IPS-11a (cell line): ENCODE measurements at regions not wholly inside any gene's neighbourhood (a gene's known extent, or its start where the extent isn't known, plus 50 kb on each side); places are given as distances from the start of the nearest gene placed in this dataset.

ENCODE experiments used
- H3K4me3 ChIP-seq: one replicate; pipeline ENCODE4 v1.5.1; 2013; ENCODE audit warnings: low read depth, low read length, control low read depth

DNA sequence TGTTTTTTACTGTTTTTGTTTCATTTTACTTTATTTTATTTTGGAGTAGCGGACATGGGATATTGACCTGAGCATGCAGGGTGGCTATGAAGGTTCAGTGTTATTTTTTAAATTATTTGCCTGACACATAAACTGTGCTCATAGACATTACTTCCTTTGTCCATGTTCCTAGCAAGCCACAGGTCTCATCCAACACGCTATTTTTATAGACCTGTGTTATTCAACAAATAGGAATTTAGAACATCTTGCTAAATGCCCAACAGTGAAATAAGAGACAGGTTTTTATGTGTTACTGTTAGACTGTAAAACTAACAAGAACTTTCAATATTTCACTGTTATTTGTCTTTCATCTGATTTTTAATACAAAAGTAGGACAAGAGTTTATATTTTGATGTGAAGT lies 756.4 kb downstream of the KCNT2 start:
- no peak overlapping the region for H3K4me3 ChIP-seq

DNA sequence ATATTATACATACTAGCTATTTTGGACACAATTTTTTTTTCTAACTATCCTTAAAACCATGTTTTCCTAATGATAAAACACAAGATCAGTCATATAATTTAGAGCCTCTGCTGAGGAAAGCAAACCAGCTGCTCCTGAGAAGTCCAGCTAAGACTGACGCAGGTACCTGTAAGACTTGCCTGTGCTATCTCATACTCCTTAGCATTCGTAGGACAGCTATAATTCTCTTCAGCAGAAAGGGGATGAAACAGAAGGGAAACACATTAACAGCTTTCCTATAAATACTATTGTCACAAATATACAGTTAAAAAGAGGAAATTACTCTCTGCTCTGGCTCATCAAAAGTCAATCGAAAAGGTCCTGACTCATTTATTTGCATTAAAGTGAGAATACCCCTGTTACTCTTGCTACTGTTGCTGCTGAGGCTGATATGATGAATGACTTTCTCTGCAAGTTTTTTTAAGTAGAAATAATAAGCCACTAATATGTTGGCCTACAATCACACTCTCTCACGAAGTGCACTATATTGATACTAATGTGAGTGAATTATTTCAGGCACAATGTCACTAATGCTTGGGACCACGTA lies 757.1 kb downstream of the KCNT2 start:
- no peak overlapping the region for H3K4me3 ChIP-seq

DNA sequence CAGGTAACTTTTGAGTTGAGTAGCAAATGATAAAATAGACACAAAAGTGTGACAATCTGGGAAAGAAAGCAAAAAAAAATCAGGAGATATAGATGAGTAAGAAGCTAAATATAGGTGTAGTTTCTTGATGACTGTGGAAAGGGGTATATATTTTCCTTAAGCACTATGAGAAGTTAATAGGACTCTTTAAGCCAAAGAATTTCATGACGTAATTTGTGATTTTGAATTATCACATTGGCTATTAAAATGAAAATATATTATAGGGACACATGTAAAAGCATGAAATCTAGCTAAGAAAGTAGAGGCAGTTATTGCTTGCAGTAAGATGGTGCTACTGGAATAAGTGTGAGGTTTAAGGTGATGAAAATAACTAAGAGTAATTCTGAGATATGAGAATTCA lies 759.1 kb downstream of the KCNT2 start:
- no peak overlapping the region for H3K4me3 ChIP-seq

DNA sequence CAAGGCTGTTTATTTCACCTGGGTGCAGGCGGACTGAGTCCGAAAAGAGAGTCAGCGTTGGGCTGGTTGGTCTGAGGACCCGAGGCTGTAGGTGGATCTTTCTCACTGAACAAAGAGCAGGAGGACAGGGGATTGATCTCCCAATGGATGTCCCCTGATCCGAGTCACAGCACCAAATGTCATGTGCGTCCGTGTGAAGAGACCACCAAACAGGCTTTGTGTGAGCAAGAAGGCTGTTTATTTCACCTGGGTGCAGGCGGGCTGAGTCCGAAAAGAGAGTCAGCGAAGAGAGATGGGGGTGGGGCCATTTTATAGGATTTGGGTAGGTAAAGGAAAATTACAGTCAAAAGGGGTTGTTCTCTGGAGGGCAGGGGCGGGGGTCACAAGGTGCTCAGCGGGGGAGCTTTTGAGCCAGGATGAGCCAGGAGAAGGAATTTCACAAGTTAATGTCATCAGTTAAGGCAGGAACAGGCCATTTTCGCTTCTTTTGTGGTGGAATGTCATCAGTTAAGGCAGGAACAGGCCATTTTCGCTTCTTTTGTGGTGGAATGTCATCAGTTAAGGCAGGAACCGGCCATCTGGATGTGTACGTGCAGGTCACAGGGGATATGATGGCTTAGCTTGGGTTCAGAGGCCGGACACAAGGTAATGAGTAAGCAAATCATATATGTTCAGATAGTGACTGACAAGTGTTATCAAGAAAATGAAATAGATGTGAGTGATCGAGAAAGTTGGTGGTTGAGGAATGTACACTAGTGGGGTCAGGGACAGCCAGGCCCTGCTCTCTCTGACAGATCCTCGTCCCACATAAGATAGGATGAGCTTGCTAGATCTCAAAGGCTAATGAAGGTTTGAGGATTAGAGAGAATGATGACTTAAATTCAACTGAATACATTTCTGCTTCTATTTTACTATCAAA lies 760.0 kb downstream of the KCNT2 start:
- peak overlapping the region; percentile 45 for H3K4me3 ChIP-seq

DNA sequence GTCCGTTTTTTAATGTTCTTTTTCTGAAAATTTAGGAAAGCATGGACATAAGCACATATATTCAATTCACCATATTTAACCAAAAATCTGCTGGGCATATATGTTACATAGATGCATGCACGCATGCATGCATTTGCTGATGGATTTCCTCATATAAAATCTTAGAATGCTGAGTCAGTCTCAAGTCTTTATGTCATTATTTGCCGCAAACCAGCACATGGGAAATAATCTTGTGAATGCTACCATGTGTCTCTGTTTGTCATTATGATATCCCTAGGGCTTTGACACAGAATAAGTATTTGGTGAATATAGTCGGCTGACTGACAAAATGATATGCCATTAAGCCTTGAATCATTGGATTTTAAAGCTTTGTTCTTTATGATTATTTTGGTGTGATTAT lies 776.5 kb downstream of the KCNT2 start:
- no peak overlapping the region for H3K4me3 ChIP-seq

DNA sequence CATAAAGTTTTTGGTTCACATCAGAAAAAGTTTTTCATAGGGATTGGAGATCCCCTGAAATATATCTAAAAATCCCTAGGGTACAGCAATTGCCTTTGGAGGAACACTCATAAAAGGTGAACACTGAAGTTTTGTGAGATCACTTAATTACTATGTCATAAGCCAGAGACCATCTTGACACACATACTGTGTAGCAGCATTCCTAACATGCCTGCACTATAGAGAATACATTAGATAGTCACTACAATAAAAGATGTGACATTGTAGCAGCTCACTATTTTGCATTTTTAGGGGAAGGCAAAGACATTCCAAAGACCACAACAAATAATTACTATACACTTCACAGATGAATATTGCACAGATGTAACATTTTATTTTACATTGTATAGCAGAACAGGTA lies 779.9 kb downstream of the KCNT2 start:
- no peak overlapping the region for H3K4me3 ChIP-seq

DNA sequence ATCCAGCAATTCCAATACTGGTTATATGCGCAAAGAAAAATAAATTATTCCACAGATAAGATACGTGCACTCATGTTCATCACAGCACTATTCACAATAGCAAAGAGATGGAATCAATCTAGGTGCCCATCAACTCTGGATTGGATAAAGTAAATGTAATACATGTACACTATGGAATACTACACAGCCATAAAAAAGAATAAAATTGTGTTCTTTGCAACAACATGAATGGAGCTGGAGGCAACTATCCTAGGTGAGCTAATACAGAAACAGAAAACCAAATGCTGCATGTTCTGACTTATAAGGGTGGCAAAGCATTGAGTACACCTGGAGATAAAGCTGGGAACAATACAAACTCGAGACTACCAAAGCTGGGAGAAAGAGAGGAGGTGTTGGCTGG lies 787.3 kb downstream of the KCNT2 start:
- H3K4me3 ChIP-seq = no peak overlapping the region

DNA sequence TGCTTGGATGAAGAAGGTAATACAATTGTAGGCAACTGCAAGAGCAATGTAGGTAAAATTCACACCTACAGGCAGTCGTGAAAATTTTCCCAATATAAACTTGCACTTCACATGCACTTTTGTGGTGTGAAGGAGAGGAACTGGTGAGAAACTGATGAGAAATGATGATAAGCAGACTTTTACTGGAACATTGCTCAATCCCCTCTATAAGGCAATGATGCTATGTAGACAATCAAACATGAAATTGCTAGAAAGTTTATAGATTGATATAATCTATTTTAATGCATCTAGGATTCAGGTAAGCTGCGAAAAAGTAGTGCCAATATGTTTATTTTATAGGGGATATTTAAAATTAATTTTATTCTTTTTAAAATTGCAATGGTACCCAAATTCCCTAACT lies 802.2 kb downstream of the KCNT2 start:
- no peak overlapping the region for H3K4me3 ChIP-seq

DNA sequence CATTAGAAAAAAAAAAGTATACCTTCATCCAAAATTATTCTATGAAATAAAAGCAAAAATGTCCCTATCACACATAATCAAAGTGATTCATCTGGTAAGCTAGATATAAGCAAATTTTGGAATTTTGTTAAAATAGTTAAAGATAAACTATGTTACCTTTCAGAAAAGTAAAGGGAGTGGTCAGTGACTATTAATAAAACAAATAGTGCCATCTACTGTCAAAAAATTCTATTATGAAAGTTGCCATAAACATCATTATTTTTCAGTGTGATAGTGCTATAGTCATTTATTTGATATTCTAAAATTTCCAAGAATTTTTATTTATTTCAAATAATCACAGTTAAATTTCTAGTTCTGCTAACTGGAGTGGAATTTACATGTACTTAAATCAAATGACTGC lies 803.7 kb downstream of the KCNT2 start:
- H3K4me3 ChIP-seq = no peak overlapping the region

DNA sequence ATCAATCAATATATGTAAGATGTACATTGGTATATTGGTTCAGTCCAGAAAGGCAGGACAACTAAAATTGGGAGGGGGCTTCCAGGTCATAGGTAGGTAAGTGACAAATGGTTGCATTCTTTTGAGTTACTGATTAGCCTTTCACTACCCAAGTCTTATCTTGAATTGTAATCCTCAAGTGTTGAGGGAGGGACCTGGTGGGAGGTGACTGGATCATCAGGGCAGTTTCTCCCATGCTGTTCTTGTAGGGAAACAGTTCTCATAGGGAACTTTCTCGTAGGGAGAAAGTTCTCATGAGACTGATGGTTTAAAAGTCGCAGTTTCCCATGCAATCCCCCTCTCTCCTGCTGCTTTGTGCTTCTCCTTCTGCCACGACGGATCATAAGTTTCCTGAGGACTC lies 809.2 kb downstream of the KCNT2 start:
- no peak overlapping the region for H3K4me3 ChIP-seq

DNA sequence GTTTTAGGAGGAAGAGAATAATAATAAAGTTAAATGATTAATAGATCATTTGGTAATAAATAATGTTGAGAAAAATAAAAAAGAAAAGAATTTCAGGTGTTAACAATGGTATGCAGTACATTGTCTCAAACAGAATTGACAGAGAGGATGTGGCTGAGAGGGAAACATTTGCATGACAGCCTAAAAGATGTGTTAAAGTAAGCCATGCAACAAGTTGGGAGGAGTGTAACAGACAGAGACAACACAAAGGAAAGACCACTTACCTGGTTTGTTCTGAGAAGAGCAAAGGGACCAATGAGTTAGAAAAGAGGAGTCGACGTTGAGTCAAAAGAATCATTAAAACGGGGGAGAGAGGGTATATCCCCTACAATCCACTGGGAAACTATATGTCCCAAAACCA lies 814.0 kb downstream of the KCNT2 start:
- H3K4me3 ChIP-seq = no peak overlapping the region

DNA sequence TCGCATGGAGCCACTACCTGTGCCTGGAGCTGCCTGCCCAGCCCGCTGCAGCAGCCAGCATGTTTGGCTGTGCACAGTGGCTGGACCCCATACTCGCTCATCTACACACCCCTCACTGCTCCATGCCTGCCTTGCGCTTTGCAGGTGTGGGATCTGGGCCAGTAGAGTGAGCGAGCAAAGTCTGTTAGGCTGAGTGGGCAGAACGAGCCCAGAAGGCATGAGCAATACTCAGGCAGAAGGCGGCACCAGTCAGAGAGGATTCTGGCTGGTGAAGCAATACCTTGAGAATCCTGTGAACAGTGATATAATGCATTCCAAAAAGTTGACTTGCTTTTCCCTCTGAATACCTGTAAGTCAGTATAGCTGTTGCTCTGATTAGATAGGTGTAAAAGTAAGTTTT lies 816.4 kb downstream of the KCNT2 start:
- no peak overlapping the region for H3K4me3 ChIP-seq

DNA sequence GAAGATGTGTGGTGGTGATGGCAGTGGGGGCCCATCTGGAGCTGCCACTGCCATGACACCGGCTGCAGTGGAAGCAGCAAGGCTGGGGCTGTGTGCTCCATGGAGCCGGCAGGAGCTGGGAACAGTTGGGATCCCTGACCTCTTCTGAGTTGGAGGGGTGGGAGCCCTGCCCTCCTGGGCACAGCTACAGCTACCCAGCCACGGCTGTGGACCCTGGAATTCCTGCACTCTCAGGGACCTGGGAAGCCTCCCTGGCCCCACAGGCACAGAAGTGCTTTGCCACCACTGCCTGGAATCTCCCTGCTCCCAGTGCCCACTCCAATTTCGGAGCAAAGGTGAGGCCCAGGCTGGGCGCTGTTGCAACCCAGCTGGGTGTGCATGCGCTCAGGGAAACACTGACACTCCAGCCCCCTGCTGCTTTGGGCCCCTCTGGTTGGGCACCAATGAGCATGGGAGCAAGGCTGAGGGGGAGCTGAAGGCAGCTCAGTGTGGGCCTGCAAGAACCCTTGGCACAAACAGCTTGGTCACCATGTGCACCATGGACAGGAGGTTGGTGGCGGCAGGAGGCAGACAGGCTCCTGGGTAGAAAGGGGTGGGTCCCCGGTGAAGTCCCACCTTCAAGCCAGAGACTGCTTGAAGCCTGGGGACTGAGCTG lies 817.6 kb downstream of the KCNT2 start:
- H3K4me3 ChIP-seq = no peak overlapping the region

DNA sequence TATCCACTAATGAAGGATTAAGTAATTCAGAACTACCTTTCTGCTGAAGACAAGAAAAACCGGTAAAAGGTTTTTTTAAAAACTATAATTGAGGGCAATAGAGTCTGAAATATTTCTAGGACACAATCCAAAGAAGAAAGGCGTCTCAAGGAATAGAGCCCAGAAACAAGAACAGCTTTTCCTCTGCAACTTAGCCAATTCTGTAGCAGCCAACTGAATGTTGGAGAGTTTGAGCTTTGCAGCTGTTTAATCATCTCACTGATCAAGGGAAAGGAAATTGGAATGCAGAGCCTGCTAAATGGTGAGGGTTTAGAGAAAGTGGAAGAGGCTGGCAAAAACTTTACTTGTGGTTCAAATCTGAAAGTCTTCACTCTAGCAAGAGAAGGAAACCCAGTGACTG lies 818.9 kb downstream of the KCNT2 start:
- no peak overlapping the region for H3K4me3 ChIP-seq

DNA sequence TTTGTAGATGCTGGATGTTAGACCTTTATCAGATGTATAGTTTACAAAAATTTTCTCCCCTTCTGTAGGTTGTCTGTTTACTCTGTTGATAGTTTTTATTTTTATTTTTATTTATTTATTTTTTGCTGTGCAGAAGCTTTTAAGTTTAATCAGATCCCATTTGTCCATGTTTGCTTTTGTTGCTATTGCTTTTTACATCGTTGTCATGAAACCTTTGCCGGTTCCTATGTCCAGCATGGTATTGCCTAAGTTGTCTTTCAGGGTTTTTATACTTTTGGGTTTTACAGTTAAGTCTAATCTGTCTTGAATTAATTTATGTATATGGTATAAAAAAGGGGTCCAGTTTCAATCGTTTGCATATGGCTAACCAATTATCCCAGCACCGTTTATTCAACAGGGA lies 819.5 kb downstream of the KCNT2 start:
- H3K4me3 ChIP-seq = no peak overlapping the region

DNA sequence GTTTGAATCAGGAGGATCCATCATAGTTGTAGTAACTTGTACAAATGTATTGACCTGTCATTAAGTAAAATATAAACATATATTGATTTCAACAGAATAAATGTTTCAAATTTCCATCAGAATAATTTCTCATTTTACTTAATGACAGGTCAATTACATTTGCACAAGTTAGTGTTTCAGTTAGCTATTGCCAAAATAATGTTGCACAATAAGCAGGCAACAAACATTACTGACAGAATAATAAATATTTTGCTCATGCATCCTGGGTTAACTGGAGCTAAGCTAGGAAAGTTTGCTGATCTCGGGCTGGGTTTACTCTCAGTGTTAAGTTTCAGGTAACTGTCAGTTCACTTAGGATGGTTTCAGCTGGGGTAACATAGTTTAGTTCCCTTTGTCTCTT lies 822.4 kb downstream of the KCNT2 start:
- H3K4me3 ChIP-seq = no peak overlapping the region

DNA sequence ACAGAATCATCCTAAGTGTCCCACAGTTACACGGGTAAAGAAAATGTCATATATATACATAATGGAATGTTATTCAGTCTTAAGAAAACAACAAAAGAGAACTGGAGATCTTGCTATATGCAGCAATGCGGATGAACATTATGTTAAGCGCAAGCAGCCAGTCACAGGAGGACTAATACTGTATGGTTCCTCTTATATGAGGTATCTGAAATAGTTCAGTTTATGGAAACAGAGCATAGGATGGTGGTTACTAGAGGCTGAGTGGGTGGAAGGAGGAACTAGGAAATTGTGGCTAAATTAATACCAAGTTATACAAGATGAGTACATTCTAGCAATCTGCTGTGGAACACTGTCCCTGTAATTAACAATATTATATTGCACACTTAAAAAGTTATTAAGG lies 834.3 kb downstream of the KCNT2 start:
- H3K4me3 ChIP-seq = no peak overlapping the region

DNA sequence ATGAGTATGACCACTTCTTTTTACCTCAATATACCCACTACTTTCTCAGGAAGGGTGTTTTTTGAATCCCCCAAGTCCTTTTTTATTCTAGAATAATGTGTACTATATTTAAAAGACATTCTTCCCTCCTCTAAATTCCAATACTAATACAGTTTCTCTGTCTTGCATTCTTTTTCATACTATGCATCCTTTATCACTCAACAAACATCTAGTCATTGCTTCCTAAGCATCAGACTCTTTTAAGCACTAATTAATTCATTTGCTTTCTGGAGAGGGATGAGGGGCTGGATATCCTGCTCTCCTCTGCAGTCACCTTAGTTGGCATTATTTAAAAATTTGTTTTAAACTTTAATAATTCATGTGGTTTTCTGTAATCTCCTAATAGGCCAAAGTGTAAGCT lies 838.8 kb downstream of the KCNT2 start:
- no peak overlapping the region for H3K4me3 ChIP-seq

DNA sequence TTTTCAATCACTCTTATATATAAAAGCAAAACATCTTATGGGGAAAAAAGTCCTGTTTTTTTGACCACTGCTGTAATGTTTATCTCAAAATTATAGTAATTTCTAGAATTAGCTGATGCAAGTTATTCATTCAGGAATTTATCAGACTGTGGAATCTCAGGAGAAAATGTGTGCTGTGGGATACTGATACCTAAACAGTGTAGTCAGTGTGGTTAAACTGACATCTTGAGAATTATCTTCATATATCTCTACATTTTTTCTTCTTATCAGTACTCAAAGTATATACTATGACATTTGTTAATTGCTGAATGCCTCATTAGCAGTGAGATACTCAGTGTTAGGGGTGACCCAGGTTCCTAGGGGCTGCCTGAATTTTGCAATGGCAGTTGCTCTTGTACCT lies 839.3 kb downstream of the KCNT2 start:
- no peak overlapping the region for H3K4me3 ChIP-seq

DNA sequence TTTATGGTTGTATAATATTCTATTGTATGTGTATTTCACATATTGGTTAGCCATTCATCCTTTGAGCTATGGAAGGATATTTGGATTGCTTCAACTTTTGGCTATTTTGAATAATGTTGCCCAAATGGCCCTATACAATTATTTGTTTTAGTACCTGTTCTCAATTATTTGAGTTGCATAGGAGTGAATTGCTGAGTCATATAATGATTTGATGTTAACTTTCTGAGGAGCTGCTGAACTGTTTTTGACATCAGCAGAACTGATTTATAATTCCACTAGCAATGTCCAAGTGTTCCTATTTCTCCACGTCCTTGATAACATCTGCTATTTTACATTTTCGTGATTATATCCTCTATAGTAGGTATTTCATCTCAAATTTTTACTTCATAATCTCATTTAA lies 839.9 kb downstream of the KCNT2 start:
- H3K4me3 ChIP-seq = no peak overlapping the region

DNA sequence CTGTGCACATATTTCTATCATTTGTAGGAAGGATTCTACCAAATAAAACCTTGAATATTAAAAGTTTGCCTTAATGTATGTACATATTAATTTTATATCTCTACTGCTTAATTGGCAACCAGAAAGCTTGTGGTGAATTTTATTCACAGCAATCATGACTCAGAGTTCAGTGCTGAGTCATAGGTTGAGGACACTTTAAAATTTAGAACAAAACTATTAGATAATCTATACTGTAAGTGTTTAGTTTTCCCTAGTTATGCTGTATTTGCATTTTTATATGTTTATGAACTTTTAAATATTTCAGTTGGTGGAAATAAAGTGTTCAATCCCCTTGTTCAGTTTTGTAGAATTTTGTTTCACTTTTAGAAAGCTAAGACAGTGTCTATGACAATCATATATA lies 841.5 kb downstream of the KCNT2 start:
- H3K4me3 ChIP-seq = no peak overlapping the region

DNA sequence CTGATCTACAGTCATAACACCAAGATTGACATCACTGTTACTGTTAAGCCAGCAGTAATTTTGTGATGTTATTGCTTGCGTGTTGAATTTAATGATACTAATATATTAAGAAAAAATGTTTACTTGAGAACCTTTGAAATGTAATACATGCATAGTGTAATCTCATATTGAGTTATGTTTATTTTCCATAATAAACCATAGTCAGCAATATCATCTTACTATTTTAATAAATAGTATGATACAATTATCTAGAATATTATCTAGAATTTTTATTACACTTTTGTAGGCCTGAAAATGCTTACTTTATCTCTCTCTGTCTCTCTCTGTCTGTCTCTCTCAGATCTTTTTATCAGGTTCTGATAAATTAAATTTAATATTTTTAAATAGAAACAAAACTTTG lies 843.1 kb downstream of the KCNT2 start:
- H3K4me3 ChIP-seq = no peak overlapping the region
